HG02588 (cell line): ENCODE measurements at regions not wholly inside any gene's neighbourhood (a gene's known extent, or its start where the extent isn't known, plus 50 kb on each side); places are given as distances from the start of the nearest gene placed in this dataset.
"Not testable (repeated sequence)": the region's sequence is repeated elsewhere in the genome, so short reads cannot be mapped to it uniquely, and the experiment has no call there.

ENCODE experiments used
- ATAC-seq: cut with Tn5 transposase; IDR thresholded peaks from one replicate; pipeline ENCODE4 v1.9.1; 2021; ENCODE audit warnings: mild to moderate bottlenecking, moderate library complexity; ENCODE audit not compliant: unreplicated experiment

DNA sequence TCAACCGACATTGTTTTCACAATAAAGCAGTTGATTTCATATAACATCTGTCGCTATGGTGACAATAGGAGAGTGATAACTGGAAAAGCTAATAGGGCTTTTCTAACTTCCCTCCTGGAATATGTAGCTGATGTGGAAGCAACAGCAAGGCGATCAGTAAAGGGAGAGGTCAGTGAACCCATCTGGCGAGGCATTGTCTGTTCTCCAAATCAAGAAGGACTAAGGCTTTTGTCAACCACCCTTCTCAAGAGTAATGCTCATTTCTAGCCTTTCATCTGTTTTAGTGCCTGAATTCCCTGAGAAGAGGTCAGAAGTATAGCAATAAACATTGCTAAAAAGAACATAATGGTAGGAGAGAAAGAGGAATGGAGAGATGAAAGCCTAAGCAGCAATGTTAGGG lies 201.3 kb downstream of the AKAP7 start:
- no peak for ATAC-seq

DNA sequence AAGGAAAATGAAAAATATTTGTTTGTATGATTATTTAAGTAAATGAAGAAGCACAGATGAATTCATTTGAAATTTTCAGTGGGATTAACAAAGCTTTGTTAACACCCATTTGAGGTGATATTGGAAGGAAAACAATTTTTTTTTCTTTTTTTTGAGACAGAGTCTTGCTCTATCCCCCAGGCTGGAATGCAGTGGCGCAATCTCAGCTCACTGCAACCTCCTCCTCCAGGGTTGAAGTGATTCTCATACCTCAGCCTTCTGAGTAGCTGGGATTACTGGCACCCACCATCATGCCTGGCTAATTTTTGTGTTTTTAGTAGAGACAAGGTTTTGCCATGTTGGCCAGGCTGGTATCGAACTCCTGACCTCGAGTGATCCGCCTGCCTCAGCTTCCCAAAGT lies 211.6 kb downstream of the AKAP7 start:
- ATAC-seq, result not testable (repeated sequence)

DNA sequence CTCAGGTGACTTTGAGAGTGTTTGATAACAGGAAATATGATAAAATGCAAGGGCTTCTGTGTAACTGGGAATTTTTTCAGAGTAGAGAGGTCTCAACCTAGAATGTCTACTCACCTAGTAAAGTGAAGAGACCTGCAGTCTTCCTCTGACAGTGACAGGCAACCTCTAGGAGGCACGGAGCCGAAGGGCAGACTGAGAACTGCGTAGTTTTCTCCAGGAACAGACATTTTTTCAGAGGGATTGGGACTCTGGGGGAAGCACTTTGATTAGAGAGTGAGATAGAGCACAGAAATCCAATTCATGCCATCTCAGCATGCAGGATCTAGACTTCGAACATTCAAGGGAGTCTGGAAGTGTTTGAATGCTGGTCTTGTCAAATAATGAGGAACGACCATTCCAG lies 213.3 kb downstream of the AKAP7 start:
- no peak for ATAC-seq

DNA sequence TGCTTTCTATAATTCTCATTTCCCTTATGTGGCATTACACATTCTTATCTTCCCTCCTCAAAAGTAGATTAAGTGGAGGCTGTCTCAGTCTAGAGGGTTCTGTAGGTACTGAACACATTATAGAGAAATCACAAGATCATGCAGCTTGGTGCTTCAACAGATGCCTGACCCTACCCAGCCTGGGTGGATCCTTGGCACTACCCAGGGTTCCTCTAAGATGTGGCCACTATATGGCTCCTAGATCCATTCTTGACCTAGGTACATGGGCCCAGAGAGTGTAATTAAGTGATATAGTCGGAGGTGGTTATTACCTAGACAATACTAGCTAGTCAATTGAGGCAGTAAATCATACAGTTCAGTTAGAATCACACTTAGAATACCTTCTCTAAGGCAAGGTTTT lies 213.9 kb downstream of the AKAP7 start:
- ATAC-seq, result no peak

DNA sequence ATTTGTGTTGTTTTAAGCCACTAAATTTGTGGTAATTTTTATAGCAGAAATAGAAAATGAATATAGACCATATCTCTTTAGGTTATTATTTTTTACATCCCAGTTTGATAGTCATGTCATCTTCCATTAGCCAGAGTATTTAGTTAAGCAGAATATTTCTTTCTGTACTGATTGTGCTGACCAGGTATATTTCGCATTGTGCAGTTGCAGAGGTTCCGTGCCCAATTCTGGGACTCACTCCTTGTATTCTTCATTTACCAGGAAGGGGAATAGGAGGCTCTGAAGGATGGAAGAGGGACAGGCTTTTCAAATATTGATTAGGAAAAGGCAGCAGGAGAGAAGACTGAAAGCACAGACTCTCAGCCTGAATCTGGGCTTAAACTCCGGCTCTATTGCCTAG lies 217.8 kb downstream of the AKAP7 start:
- ATAC-seq, result no peak

DNA sequence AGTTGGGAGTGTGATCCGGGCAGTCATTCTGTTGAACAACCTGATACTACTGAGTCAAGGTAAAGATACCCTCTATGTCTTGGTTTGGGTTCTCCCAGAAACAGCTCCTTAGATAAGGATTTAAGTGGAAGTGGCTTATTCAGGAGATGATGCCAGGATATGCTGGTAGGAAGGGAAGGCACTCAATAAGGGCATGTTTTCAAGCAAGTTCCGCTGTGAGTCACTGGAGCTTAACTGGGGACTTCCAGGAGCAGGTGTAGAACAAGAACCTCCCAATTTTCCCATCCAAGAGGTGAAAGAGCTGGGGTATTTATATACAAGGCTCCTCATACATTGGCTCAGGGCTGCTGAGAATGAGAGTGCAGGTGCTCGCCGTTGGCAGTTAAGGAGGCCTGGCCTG lies 218.6 kb downstream of the AKAP7 start:
- ATAC-seq, result no peak

DNA sequence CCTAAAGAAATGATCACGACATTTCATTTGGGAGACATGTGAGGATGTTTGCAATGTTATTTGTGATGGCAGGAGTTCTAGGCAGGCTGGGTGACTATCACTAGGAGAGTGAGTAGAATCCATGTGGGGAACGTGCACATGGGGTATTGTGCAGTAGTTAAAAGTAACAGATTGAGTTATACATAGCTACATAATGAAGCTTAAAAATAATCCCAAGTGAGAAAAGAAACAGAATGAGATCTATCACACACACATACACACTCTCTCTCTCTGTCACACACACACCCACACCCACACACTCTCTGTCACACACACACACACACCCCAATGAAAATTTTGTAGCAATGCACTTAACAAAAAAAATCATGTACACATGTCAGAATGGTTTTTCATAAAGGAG lies 218.7 kb upstream of the ARG1 start:
- ATAC-seq, result no peak

DNA sequence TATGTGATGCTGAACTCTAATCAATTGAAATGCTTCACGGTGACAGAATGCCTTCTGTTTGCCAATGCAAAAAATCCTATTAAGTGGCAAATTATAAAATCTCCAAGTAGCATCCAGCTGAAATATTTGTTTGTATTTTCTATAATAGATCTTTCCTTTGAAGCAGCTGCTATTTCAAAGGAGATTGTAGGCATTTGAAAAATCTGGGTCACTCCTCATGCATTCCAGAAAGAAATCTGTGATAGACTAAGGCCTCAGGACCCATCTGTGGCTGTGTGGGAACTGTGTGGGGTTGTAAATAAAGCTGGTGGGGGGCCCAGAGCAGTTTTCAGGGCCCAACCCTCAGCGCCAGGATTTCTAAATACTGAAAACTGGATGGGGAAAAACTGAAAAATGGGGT lies 216.9 kb upstream of the ARG1 start:
- no peak for ATAC-seq

DNA sequence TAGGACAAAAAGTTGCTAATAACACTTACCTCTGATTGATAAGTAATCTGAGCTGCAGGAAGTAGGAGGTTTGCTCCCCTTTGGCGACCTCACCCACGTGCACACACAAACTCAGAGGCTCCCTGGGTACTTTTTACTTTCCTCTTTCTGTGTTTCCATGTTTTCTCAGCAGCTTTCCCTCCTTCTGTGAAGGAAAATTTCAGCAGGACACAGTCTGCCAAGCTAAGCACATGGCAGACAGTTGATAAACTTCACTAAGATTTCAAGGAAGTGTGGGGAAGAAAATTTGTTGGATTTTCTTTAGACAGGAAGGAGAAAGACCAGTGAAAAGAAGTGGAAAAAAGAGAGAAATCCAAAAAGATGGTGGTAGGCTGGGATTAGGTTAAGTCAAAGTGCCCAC lies 215.5 kb upstream of the ARG1 start:
- ATAC-seq, result no peak

DNA sequence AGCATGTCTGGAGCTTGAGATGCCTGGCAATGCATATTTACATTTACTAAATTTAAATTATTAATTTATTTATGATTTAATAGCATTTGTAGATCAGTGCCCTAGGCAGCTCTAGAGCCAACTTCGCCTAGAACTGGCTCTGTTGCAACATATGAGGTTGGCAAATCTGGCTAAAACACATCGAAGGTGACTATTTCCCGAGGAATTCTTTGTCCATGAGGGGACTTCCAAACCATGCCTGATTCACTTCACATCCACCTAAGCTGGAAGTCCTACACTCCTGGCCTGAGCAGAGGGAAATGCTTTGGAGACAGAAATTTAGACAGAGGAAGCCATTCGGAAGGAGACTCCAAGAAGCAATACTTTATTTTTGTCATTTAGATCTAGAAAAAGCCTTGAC lies 211.0 kb upstream of the ARG1 start:
- no peak for ATAC-seq

DNA sequence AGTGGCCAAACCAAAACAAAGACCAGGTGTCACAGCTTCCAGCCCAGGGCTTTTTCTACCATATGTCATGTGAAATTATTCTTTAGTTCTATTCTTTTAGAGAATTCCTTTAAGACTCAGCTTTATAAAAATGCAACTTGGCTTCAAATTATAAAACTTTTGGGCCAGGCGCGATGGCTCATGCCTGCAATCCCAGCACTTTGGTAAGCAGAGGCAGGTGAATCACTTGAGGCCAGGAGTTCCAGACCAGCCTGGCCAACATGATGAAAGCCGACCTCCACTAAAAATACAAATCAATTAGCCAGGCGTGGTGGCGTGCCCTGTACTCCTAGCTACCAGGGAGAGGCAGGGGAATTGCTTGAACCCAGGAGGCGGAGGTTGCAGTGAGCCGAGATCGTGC lies 210.3 kb upstream of the ARG1 start:
- ATAC-seq, result no peak

DNA sequence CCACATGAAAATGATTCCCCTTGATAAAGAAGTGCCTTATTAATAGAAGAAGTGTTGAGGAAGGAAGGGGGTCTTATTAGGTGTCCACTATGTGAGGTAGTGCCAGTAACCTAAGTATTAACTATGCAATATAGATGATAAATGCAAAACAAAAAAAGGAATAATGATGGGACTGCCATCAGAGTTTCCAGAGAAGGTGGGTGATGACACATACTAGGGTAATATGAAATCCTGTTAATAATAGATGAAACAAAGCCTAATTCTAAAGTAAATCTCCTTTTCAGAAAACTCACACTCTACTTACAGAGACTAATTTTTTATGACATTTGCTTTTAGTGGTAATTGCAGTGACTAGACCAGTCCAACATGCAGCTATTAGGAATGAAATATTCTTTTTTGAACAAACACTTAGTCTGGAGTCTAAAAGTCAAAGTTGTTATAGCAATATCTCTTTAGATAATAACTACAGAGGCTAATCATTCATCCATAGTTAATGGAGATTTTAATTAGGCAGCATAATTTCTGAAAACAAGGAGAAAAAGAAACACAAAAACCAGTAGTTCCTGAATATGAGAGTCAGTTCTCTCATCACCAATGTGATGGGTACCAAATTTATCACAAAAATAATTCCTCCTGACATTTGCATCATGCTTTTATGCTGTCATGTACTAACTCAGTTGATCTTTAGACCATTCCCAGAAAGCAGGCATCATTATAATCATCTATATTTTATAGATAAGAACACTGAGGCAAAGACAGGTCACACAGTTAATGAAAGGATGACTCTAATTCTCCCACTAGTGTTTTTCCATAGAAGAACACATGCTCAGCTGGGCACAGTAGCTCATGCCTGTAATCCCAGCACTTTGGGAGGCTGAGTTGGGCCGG lies 208.8 kb upstream of the ARG1 start:
- no peak for ATAC-seq

DNA sequence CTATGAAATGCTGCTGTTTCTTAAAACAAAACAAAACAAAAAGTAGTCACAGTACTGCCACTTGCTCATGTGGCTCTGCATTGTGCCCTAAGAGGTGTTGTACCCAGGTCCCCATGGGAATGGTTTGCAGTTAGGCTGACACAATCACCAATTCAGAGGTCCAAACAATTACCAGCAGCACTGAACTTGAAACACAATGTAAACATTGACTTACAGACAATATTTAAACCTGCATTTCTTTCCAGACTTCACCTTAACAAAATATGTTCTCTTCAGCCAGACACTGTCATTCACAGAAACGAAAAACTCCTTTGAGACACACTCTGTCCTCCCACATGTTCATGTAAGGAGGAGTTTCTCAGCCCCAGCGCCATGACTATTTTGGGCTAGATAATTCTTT lies 206.8 kb upstream of the ARG1 start:
- no peak for ATAC-seq

DNA sequence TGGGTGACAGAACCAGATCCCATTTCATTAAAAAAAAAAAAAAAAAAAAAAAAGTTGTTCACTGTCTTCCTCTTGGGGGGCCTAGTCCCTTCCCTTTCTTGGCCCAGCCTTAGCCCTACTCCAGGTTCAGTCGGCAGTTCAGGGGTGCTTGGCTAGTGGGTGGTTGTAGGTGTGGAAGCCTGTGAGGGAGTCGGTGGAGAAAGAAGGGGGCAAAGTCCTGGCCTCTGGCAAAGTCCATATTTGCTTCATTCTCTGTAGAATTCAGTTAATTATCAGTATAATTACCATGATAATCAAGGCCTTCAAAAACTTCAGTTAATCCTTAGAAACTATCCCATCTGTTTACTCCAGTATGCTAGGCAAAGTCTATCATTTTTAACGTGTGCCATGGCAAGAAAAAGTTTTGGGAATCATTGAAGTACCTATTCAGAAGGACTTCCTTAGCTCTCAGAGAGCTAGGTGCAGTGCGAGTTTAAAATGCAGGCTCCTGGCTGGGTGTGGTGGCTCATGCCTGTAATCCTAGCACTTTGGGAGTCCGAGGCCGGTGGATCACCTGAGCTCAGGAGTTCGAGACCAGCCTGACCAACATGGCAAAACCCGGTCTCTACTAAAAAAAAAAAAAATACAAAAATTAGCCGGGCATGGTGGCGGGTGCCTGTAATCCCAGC lies 205.7 kb upstream of the ARG1 start:
- ATAC-seq, result no peak

DNA sequence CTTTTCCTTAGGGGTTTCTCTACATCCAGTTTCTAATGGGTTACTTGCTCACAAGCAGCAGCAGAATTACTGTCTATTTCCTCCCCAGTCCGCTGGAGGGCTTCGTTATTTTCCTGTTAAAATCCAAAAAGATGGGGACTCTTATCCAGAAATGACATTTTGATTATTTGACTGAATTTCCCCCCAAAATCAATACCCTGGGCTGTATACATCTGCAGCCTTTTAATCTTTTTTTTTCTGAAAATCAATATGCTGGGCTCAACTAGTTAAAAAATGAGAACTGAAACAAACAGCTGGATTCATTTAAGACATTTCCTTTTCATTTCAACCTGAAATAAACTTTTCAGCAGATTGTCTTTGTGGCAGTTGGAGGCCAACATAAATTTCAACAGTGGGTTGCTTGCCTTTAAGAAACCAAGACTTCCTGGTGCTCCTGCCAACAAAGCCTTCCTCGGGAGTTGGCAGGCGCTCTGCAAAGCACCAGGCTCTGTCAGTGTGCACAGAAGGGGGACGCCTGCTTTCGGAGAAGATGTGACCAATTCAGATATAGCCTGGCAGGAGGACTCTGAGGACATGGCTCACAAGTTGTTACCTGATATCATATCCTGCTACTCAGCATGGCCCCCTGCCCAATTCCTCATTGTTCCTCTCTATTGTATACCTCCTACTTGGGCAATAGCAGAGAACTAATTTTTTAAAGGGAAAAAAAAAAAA lies 204.7 kb upstream of the ARG1 start:
- peak; percentile 59 for ATAC-seq

DNA sequence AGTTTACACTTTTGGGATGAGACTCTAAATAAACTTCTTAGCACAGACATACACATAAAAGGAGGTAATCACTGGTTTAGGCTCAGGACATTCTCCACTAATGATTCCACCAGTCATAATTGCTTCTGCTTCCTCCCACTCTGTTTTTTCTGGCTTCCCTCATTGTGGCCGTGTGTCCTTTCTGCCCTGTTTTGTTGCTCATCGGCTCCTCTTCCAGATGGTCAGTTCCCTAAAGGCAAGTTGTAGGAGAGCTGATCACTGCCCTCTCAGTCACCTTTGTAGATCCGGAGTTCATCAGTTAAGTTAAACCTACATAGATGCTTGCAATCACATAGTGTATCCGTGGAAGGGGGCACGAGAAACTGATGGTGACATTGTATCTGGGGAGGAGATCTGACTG lies 200.5 kb upstream of the ARG1 start:
- ATAC-seq, result no peak

DNA sequence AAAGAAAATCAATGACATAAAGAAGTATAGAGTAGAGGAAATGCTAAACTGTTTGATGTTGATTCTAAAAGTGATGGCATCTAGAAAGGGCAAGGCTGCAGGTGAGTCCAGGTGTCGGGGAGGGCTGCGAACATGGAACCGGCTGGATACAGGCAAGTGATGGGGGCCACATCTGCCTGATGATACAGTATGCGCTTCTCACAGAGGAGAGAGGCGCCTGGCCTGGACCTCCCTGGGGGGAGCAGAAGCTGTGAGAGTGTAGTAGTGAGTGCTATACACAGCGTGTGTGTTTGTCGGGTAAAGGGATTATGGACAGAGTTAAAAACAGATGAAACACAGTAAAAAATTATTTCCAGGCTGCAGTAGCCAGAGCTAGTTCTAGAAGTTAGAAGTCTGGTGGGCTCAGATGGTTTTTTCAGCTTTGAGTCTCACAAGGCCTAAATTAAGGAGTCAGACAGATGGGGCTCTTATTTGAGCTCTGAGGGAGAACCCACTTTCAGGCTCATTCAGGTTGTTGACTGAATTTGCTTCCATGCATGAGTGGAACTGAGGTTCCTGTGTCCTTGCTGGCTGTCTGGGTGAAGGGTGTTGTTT lies 195.8 kb upstream of the ARG1 start:
- ATAC-seq, result no peak

DNA sequence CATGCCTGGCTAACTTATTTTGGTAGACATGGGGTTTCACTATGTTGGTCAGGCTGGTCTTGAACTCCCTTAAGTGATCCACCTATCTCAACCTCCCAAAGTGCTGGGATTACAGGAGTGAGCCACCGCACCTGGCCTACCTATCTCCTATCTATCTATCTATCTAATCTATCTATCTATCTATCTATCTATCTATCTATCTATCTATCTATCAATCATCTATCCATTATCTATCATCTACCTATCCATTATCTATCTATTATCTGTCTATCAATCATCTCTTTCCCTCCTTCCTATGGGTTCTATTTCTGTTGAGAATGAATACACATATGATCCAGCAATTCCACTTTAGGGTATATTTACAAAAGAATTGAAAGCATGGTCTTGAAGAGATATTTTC lies 194.2 kb upstream of the ARG1 start:
- ATAC-seq, result no peak

DNA sequence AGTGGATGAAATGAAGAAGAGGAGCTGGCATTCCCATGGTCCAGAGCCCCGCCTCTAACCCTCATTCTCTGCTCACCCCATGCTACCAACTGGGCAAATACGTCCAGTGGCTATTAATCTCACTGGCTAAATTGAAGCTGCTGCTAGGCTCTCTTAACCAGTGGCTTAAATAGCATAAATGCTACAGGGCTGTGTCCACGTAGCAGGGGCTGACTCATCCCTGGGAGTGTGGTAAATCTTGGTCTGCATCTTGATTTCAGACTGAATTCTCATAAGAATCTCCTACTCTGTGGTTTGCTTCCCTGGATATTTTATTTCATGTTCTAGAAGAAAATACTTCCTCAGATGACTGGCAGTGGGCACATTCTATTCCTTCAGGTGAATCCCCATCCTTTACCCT lies 193.1 kb upstream of the ARG1 start:
- no peak for ATAC-seq

DNA sequence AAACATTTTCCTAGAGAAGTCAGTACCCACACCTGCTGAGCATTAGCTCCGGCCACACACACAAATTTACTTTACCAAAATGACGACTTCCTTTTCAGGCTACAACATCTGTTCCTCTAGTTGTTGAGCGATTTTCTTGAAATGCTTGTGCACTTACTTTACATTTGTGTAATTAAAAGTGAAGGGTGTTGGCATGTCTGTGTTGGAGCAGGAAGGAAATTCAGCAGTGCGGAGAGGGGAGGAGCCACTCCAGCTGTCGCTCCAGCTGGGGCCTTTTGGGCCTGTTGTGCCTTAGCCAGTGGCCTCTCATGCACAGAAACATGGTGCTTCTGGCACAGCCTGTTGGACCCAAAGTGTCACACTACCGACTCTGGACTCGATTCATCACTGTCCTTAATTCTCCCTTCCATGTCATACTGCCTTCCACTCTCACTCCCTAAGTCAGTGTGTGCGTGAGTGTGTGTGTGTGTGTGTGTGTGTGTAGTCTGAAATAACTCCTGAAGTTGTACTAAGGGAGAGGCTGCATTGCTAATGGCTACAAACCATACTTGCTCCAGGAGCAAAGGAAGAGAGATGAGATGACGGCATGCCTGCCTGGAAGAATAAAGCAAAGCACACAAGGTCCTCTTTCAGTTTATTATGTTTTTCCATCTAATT lies 191.8 kb upstream of the ARG1 start:
- no peak for ATAC-seq

DNA sequence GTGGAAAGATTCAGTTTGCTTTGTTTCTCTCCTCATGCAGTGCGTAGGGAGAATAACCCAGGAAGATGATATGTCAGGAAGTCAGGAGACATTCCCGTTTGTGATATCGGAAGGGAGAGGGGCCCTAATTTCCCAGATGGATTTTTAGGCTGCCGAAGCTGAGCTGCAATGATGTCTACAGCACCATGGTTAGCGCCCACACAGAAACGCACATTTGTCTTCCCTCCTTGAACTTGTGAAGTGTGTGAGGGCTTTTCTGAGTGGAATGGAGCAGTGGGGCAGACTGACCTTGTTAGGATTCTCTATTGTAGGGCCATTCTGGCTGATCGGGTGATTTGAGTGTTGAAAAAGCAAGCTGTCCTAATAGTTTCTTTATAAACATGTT lies 191.3 kb upstream of the ARG1 start:
- ATAC-seq, result no peak
